GM18873 (cell line): ENCODE measurements at regions not wholly inside any gene's neighbourhood (a gene's known extent, or its start where the extent isn't known, plus 50 kb on each side); places are given as distances from the start of the nearest gene placed in this dataset.
"Not testable (repeated sequence)": the region's sequence is repeated elsewhere in the genome, so short reads cannot be mapped to it uniquely, and the experiment has no call there.

Experiments used
- ATAC-seq: cut with Tn5 transposase; IDR thresholded peaks from one replicate; pipeline ENCODE4 v1.9.1; 2021; ENCODE audit warnings: mild to moderate bottlenecking, moderate library complexity, moderate number of reproducible peaks; ENCODE audit not compliant: unreplicated experiment, low FRiP score

GRCh38 chr13:56700324-56700723 lies 440.4 kb upstream of the PRR20A start:
- ATAC-seq: no peak

GRCh38 chr13:56706485-56706884 lies 434.2 kb upstream of the PRR20A start:
- no peak for ATAC-seq

GRCh38 chr13:56713656-56714055 lies 427.1 kb upstream of the PRR20A start:
- ATAC-seq: no peak

GRCh38 chr13:56718791-56719190 lies 421.9 kb upstream of the PRR20A start:
- no peak for ATAC-seq

GRCh38 chr13:56720841-56721240 lies 419.9 kb upstream of the PRR20A start:
- no peak for ATAC-seq

GRCh38 chr13:56735537-56735942 lies 405.2 kb upstream of the PRR20A start:
- no peak for ATAC-seq

GRCh38 chr13:56736966-56737365 lies 403.8 kb upstream of the PRR20A start:
- ATAC-seq: no peak

GRCh38 chr13:56752636-56753035 lies 388.1 kb upstream of the PRR20A start:
- ATAC-seq: no peak

GRCh38 chr13:56755181-56755935 lies 385.4 kb upstream of the PRR20A start:
- ATAC-seq: no peak

GRCh38 chr13:56763333-56763732 lies 377.4 kb upstream of the PRR20A start:
- not testable (repeated sequence) for ATAC-seq

- ATAC-seq: no peak
Observed at GRCh38 chr13:56773148-56773547, 367.6 kb upstream of the PRR20A start.

- ATAC-seq: no peak
Observed at GRCh38 chr13:56789527-56789926, 351.2 kb upstream of the PRR20A start.

- ATAC-seq: no peak
Observed at GRCh38 chr13:56837161-56837560, 303.6 kb upstream of the PRR20A start.

- no peak for ATAC-seq
Observed at GRCh38 chr13:56850852-56851251, 289.9 kb upstream of the PRR20A start.

- no peak for ATAC-seq
Observed at GRCh38 chr13:56861476-56861875, 279.2 kb upstream of the PRR20A start.

GRCh38 chr13:56864451-56864850 lies 276.3 kb upstream of the PRR20A start:
- ATAC-seq: no peak

- ATAC-seq: no peak
Observed at GRCh38 chr13:56865416-56865815, 275.3 kb upstream of the PRR20A start.

- ATAC-seq: no peak
Observed at GRCh38 chr13:56869671-56870070, 271.0 kb upstream of the PRR20A start.

GRCh38 chr13:56886398-56886797 lies 254.3 kb upstream of the PRR20A start:
- no peak for ATAC-seq

GRCh38 chr13:56888455-56888854 lies 252.3 kb upstream of the PRR20A start:
- ATAC-seq: no peak

GRCh38 chr13:56893843-56894242 lies 246.9 kb upstream of the PRR20A start:
- ATAC-seq: no peak

- ATAC-seq: no peak
Observed at GRCh38 chr13:56900549-56901279, 240.0 kb upstream of the PRR20A start.
